GM21528 (cell line): ENCODE measurements at regions not wholly inside any gene's neighbourhood (a gene's known extent, or its start where the extent isn't known, plus 50 kb on each side); places are given as distances from the start of the nearest gene placed in this dataset.
"Not testable (repeated sequence)": the region's sequence is repeated elsewhere in the genome, so short reads cannot be mapped to it uniquely, and the experiment has no call there.

Source experiments
- ATAC-seq: cut with Tn5 transposase; IDR thresholded peaks from one replicate; pipeline ENCODE4 v1.9.1; 2021; ENCODE audit warnings: mild to moderate bottlenecking, moderate library complexity; ENCODE audit not compliant: unreplicated experiment, low FRiP score

DNA sequence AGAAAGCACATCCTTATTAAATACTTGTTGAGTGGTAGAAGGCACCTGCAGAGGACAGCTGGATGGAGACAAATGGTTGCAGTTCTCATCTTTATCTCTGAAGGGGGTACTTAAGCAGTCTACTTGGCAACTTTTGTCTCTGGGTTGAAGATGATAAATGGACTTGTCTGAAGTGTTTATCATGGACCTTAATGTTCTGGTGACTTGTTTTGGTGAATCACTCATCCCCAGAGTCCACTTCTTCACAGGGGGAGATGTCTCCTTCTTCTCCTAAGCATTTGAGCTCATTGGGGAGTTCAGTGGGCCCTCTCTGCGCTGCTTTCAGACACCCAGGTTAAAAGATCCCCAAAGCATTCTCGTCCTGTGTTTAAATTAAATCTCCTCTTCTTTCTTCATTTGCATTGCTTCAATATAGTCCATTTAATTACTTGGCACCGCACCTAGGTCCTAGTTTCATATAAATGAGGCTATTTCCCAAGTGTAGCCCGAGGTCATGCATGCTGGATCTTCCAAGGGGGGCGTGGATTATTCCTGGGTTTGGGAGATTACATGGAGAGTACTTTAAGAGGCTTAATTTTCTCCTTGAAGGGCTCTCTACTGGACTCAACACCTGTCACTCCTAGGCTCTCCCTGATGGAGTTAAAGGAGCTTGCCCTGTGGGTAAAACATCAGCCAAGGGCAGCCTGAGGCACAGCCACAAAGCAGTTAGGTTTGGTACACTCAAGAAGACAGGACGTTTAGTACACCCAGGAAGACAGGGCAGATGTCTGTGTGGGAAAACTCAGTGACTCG is 239.3 kb upstream of the C2CD4B start:
- ATAC-seq = no peak

DNA sequence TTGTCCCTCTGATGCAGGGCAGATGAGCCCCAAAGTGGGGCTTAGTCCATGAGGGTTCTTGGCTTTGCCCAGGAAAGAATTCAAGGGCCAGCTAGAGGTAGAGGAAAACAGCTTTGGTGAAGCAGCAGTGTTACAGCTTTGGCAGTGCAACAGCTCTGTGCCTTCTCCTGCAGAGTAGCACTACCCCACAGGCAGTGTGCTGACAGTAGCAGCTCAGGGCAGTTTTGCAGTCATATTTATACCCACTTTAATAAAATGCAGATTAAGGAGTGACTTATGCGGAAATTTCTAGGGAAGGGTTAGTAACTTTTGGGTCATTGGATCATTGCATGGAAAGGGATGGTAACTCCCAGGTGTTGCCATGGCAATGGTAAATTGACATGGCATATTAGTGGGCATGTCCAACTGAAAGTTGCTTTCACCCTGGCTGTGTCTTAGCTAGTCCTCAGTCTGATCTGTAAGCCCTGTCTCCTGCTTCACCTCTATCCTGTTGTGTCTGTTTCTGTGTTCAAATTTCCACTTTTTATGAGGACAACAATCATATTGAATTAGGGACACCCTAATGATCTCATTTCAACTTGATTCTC is 241.3 kb upstream of the C2CD4B start:
- no peak for ATAC-seq

DNA sequence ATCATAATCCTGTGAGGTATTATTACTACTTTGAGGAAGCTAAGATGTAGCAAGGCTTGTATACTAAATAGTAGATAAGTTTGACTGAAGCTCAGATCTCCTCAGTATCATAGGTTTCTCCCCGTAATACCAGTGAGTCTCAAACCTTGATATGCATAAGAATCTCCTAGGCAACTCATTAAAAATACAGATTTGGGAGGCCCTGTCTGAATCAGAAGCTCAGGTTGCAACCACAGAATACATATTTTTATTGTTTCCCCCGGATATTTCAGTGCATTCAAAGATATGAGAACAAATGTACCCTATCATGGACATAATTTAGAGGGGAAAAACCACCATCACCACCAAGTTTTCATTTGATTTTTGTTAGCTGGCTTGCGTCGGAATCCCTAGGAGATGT is 242.1 kb upstream of the C2CD4B start:
- no peak for ATAC-seq

DNA sequence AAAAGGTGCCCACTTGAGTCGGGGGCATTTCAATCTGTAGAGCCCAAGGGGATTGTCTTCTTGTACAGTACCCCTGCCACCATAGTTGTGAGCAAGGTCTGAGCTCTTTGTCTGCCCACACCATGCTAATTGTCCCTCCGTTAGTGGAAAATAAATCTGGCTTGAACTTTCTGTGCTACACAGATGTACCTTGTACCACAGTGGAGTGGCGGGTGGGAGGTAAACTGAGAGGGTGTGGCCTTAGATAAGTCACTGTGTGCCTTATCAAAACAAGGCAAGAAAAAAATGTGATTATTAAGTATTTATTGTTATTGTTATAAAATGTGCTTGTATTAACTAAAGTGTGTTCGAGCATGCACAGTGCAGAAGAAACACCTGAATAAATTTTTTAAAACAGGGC is 242.9 kb upstream of the C2CD4B start:
- ATAC-seq = no peak

DNA sequence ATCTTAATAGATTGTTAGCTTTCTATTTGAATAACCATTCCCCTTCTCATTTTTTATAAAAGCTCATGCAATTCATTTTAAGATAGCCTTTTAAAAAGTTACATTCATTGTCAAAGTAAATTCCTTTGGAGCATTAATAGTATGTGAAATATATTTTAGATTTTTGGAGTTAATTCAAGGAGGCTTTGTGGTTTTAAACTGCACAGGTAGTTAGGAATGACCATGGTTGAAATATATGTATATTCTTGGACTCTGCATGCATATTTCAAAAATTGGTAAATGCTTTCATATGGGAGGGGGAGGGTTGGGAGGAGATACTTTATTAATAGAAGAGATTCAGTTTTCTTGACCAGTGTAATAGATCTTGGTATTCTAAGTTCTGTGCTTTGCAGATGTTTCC is 244.4 kb upstream of the C2CD4B start:
- no peak for ATAC-seq

DNA sequence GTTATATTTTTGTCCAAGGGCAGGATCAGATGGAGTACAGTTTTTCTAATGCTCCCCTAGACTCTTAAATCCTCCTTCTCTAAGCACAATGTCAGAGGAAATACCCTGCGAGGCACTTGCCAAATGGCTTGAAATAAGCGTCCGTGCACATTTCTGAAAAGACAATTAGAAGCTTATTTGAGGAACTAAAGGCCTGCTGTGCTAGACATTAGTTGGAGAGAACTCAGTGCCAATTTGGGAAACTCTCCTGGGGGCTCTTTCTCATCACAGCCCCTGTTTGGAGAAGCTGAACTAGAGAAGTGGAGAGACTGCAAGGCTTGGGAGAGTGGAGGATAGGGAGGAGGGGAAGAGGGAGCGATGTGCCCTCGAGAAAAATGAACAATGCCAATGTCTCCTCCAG is 247.6 kb upstream of the C2CD4B start:
- no peak for ATAC-seq

DNA sequence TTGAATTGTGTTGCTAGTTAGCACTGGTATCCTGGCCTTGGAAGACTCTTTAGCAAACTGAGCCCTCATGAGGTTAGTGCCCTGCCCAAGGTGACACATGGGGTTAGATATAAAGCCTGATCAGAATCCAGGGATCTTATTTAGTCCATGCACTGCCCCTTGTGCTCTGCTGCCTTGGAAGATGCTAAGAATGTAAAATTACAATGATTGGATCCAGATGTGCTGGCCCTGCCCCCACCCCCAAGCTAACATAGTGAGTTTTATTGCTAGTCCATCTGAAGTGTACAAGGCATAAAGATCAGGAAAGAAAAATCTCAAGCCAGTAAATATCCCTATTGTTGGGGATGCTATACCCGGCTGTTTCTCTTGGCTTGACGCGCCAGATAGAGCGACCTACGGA is 248.1 kb upstream of the C2CD4B start:
- ATAC-seq = no peak

DNA sequence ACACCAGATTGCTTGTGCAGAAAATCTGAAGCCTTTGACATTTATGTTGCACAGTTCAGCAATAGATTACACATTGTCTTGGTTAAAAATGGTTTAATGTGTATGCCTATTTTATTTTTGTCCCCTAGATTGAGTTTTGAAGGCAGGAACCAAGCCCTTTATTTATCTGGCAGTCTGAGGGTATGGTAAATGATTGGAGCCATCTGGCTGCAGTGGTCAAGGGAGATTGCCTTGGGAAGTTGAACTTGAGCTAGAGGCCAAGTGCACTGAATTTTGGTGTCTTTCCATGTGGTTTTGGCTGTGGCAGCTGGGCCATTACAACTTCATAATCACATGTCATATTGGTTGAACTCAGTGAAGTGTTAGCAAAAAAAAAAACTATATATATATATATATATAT is 248.7 kb upstream of the C2CD4B start:
- ATAC-seq = no peak

DNA sequence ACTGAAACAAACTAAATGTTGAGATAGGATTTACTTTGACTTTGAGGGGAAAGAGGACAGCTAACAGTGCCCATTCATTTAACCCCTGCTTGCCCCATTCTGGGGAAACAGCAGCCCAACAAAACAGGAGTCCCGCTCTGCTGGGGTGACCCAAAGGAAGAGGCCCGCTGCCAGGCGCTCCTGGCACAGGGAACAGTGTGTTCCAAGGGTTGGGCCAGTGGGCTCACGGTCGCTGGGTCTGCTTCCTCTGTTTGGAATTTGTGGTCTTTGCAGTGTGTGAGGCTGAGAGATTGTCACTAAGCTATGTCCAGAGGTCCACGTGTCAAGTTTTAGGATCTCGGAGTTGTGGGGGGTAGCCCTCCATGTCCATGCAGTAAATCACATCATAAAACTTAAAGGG is 250.4 kb upstream of the C2CD4B start:
- no peak for ATAC-seq

DNA sequence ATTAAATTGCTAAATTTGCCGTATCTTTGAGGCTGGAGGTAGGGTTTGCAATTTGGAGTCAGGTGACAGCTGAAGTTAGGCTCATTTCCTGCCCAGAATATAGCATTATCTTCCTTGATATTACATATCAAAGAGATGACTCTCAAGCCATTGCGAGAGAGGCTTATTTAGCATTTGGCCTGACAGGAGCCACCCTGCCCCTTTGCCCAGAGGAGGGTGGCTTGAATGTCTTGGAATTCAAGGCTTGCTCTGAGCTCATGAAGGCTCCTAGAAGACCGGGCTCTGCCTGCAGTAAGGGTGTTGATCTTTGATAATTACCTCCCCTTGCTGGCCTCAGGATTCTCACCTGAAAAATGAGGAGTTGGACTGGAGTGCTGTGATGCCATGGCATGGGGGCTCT is 251.4 kb upstream of the C2CD4B start:
- ATAC-seq = no peak

DNA sequence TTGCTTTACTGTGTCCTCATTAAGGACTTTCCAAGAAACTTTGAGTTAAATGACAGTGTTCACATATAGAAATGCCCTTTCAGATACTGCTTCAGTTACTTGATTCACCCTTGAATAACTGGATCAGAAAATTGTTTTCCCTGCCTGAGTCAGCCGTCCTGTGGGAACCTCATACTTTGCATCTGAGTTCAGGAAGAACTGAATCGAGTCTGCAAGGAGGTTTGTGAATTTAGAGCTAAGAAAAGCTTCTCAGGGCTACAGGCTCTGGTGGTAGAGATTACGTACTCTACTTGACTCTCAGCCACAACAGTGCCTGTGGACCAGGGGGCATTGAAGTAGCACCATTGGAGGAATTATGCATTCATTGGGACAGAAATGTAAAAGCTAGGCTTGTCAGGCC is 252.4 kb upstream of the C2CD4B start:
- ATAC-seq = no peak

DNA sequence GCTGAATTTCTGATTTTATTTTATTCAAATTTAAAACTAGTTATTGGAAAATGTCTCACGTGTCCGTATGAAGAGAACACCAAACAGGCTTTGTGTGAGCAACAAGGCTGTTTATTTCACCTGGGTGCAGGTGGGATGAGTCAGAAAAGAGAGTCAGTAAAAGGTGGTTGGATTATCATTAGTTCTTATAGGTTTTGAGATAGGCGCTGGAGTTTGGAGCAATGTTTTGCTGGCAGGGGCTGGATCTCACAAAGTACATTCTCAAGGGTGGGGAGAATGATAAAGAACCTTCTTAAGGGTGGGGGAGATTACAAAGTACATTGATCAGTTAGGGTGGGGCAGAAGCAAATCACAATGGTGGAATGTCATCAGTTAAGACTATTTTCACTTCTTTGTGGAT is 253.4 kb upstream of the C2CD4B start:
- ATAC-seq = not testable (repeated sequence)

DNA sequence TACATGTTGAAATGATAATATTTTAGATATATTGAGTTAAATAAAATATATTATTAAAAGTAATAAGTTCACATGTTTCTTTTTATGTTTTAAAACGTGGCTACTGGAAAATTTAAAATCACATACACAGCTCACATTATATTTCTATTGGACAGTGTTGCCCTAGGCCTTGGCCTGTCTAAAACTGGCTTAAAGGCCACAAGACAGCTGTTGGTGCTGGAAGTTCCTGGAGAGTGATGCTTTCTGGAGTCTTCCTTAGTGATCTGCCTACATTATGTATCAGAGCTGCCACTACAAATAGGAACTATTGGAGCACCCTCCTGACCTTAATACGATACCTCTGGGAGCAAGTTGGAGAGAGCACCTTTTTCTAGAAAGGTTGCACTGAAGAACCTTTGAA is 254.1 kb upstream of the C2CD4B start:
- ATAC-seq = no peak

DNA sequence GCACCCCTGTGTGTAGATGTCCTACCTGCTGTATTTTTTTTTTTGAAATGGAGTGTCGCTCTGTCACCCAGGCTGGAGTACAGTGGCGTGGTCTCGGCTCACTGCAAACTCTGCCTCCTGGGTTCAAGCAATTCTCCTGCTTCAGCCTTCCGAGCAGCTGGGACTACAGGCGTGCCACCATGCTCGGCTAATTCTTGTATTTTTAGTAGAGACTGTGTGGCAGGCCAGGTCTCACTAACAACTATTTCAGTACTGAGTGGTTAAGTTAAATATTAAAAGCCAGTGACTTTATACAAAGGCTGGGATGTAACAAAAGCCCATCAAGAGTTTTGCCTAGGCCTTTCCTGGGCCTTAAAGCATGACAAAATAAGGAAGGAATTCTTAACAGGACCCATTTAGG is 255.3 kb upstream of the C2CD4B start:
- ATAC-seq = not testable (repeated sequence)

DNA sequence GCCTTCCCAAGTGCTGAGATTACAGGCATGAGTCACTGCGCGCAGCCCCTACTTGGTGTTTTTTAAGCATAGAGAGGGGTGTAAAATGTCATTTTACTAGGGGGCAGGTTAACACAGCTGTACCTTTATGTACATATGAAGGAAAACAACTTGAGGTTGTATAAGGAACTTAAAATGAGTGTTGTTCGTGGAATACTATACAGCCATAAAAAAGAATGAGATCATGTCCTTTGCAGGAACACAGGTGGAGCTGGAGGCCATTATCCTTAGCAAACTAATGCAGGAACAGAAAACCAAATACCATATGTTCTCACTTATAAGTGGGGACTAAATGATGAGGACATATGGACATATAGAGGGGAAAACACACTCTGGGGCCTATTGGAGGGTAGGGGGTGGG is 256.2 kb upstream of the C2CD4B start:
- ATAC-seq = no peak

DNA sequence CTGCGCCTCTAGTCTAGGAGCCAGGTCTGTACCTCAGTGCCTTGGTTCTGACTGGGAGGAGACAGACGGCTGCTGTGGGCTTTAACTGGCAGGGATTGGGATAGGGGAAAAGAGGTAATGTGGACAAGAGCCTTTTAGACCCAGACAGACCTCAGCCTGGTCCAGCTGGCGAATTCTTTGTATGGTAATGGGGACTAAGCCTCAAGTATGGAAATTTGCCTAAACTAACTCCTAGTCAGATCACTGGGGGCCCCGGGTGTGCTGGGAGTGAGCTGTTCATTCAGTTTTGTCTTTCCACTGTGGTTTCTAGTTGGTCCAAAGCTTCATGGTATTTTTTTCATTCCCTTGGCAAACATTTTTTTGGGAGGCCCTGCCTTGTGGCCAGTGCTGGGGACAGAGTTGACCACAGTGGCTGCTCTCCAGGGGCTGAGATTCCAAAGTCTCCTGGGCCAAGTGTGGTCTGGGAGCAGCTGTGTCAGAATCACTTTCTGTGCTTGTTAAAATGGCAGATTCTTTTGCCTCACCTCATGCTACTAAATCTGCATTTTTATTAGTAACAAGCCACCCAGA is 261.4 kb upstream of the C2CD4B start:
- ATAC-seq = no peak

DNA sequence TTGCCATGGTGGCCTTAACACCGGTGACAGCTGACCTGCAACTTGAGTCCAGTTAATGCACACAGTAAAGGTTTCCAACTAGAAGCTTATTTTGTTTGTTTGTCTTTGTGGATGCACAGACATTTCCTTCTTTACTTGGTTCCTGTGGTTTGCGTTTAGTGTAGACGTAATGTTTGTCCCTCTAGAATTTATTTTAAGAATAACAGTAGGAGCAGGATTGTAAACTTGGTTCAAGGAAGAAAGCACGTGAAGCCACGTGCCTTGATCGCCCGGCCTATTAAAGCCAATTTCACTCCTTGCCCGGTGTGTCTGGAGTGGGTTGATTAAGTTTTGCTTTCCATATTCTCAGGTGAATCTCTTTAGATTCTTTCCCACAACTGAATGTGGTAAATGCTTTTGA is 263.2 kb upstream of the C2CD4B start:
- ATAC-seq = no peak

DNA sequence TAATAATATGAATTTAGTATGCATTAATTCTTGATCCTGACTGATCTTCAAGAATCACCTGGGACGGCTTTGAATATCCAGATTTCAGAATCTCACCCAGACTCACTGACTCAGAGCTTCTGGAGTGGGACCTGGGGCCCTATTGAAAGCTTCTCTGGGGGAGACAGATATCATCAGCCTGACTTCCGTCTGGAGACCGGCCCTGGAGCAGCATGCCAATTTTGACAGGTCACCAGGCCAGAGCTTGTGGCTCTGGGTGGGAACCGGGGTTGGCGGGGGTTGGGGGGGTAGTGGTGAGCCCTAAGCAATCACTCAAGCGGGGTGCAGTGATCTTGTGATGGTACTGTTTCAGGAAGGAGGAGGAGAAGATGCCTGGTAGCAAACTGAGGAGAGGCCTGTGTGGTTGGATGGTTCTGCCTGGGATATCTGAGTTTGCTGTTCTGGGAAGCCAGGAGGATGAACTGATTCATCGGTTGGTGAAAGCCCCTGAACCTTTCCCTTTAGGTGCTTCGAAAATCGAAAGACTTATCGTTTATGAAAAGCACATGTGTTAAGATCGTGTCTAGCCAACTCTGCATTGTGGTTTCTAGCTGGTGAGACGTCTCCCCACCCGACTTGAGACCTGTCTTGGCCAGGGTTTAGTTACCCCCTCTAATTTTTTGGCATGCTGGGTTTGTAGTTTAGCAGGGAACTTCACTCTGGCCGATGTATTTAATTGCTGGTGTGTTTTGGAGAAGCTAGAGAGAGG is 263.9 kb upstream of the C2CD4B start:
- no peak for ATAC-seq

DNA sequence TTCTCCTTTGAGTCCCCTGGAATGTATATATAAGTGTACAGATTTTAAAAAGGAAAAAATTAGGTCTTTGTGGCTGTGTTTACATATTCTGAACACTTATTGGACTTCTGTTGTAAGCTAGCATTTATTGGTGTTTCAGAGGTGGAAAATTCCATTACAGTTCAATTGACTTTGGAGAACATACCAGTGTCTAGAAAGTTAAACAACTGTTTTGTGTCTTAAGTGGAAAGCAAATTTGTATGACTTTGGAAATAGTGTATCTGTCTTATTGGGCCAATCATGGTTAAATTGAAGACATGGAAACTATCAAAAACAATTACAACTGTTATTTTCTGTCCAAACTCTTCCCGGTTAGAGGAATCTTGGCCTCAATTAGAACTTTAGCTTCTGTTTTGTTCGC is 265.0 kb upstream of the C2CD4B start:
- ATAC-seq = no peak

DNA sequence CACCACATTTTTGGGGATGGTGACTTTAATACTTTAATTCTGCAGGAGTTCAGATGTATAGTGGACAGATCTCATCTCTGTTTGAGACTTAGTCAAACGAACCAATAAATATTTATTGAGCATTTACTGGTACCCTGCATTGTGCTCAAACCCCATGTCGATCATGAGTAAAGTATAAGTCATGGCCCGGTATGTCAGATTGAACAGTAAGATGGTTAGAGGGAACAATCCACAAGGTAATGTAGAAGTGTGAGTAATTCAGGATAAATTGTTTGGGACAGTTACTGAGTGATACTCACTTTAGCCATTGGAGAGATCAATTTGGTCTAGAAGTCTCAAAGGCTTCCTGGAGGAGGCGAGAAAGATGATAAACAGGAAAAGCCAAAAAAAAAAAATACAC is 265.5 kb upstream of the C2CD4B start:
- no peak for ATAC-seq

DNA sequence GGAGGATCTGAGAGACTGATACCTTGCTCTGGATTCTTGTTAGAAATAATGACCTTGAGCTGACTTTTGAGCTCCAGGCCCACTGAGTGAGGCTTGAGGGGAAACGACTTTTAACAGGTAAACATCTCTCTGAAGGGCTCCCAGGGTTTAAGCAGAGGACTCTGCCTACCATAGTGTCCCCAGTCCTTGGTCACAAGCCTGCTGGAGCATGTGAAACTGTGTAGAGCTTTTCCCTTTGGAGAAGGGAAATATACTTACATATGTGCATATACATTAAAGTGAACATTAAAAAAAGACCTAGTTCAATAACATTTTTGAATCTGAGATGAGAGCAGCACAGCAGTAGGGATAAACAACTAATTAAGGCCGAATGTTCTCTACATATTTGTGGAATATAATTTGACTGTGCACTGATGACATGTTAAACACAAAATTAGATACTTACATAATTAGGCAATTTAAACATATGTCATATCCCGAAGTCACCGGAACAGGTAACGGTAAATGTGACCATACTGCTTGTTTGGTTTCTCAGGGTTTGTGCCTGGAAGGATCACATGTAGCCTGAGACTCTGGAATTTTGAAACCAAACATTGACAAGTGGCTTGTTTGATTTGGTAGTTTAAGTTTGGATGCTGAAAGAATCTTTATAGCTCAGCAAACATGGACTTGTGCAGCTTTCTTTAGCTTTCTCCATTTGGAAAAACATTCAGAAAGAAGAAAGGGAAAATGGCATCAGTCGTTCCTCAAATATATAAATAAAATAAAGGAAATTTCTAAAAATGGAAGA is 266.1 kb upstream of the C2CD4B start:
- no peak for ATAC-seq
